Endothelial cell (in vitro differentiated cells): ENCODE measurements at regions not wholly inside any gene's neighbourhood (a gene's known extent, or its start where the extent isn't known, plus 50 kb on each side); places are given as distances from the start of the nearest gene placed in this dataset.

Experiments used
- DNase-seq: peaks from one replicate; pipeline ENCODE4 v3.0.0; 2021; ENCODE audit warnings: low spot score
- H3K27ac Mint-ChIP-seq: one replicate; pipeline ENCODE4 v1.8.0; 2021; ENCODE audit warnings: mixed read lengths, inconsistent platforms; ENCODE audit not compliant: unreplicated experiment
- H3K27me3 Mint-ChIP-seq: one replicate; pipeline ENCODE4 v1.8.0; 2021; ENCODE audit warnings: mild to moderate bottlenecking, moderate library complexity, mixed read lengths, inconsistent platforms; ENCODE audit not compliant: unreplicated experiment
- H3K36me3 Mint-ChIP-seq: one replicate; pipeline ENCODE4 v1.8.0; 2021; ENCODE audit warnings: mild to moderate bottlenecking, low read depth, mixed read lengths, inconsistent platforms; ENCODE audit not compliant: unreplicated experiment
- H3K4me1 Mint-ChIP-seq: one replicate; pipeline ENCODE4 v1.8.0; 2021; ENCODE audit warnings: mild to moderate bottlenecking, mixed read lengths, inconsistent platforms; ENCODE audit not compliant: unreplicated experiment
- H3K4me3 Mint-ChIP-seq: one replicate; pipeline ENCODE4 v1.8.0; 2021; ENCODE audit warnings: mild to moderate bottlenecking, mixed read lengths, inconsistent platforms; ENCODE audit not compliant: unreplicated experiment
- H3K9me3 Mint-ChIP-seq: one replicate; pipeline ENCODE4 v1.8.0; 2021; ENCODE audit warnings: mixed read lengths, inconsistent platforms; ENCODE audit not compliant: unreplicated experiment
- TF ChIP-seq, protein P1 (sequence below): fragments of 200-600 bp; sonication (generic); IDR thresholded peaks from one replicate; pipeline ENCODE4 v1.5.0; 2021; ENCODE audit warnings: antibody characterized with exemption; ENCODE audit not compliant: unreplicated experiment

DNA sequence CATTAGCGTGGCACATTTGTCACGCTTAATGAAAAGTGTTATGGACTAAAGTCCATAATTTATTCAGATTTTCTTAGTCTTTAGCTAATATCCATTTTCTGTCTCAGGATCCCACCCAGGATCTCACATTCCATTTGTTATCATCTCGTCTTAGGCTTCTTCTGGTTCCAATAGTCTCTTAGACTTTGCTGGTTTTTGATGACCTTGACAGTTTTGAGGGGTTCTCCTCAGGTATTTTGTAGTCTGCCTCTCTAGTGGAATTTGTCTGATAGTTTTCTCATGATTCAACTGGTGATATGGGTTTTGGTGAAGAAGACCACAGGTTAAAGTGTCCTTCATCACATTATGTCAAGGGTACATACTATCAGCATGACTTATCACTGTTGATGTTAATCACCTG lies 66.0 kb upstream of the GPR26 start:
- H3K27me3 Mint-ChIP-seq = no peaks in the 10 kb centered on the region
- H3K9me3 Mint-ChIP-seq = no peaks in the 10 kb centered on the region
- no peak overlapping the region for H3K27ac Mint-ChIP-seq
- TF ChIP-seq, protein P1, sequence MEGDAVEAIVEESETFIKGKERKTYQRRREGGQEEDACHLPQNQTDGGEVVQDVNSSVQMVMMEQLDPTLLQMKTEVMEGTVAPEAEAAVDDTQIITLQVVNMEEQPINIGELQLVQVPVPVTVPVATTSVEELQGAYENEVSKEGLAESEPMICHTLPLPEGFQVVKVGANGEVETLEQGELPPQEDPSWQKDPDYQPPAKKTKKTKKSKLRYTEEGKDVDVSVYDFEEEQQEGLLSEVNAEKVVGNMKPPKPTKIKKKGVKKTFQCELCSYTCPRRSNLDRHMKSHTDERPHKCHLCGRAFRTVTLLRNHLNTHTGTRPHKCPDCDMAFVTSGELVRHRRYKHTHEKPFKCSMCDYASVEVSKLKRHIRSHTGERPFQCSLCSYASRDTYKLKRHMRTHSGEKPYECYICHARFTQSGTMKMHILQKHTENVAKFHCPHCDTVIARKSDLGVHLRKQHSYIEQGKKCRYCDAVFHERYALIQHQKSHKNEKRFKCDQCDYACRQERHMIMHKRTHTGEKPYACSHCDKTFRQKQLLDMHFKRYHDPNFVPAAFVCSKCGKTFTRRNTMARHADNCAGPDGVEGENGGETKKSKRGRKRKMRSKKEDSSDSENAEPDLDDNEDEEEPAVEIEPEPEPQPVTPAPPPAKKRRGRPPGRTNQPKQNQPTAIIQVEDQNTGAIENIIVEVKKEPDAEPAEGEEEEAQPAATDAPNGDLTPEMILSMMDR = no peak
- no peaks in the 10 kb centered on the region for H3K36me3 Mint-ChIP-seq
- H3K4me3 Mint-ChIP-seq = no peak overlapping the region
- no peak for DNase-seq
- no peaks in the 10 kb centered on the region for H3K4me1 Mint-ChIP-seq

DNA sequence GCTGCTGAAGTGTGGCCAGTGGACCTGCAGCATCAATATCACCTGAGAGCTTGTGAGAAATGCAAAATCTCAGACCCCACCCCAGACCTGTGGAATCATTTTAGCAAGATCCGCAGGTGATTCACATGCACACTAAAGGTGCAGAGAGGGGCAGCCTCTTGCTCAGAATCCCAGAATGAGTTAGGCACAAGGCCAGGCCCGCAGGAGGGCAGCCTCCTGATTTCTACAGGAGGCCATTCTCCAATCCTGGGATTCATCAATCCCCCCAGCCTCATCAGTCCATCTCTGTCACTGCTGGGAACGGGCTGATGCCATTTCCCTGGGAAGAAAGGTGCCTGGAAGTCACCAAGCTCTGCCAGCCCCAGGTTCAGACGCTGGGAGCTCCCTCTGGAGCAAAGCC lies 63.0 kb upstream of the GPR26 start:
- DNase-seq = no peak
- TF ChIP-seq, protein P1 = no peak
- Mint-ChIP-seq H3K4me1 (no peaks in the 10 kb centered on the region), H3K4me3 (no peak overlapping the region), H3K9me3 (no peaks in the 10 kb centered on the region), H3K27me3 (no peaks in the 10 kb centered on the region), H3K27ac (no peak overlapping the region), H3K36me3 (no peaks in the 10 kb centered on the region)

DNA sequence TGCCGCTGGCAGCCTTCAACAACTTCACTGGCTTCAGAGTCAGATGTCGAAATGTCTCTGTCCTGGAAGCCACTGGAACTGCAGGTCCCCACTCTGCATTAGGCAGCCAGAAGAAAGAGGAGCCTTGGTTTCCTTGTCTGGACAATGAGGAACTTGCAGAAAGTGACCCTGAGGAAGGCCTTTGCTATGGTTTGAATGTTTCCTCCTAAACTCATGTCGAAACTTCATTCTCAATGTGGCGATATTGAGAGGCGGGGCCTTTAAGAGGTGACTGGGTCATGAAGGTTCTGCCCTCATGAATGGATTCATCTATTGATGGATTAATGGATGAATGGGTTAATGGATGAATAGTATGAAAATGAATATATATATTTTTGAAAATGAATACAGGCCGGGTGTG lies 61.6 kb upstream of the GPR26 start:
- no peaks in the 10 kb centered on the region for H3K9me3 Mint-ChIP-seq
- H3K4me1 Mint-ChIP-seq = no peaks in the 10 kb centered on the region
- H3K27ac Mint-ChIP-seq = no peak overlapping the region
- no peaks in the 10 kb centered on the region for H3K27me3 Mint-ChIP-seq
- H3K4me3 Mint-ChIP-seq = no peak overlapping the region
- TF ChIP-seq, protein P1 = no peak
- H3K36me3 Mint-ChIP-seq = no peaks in the 10 kb centered on the region
- DNase-seq = no peak

DNA sequence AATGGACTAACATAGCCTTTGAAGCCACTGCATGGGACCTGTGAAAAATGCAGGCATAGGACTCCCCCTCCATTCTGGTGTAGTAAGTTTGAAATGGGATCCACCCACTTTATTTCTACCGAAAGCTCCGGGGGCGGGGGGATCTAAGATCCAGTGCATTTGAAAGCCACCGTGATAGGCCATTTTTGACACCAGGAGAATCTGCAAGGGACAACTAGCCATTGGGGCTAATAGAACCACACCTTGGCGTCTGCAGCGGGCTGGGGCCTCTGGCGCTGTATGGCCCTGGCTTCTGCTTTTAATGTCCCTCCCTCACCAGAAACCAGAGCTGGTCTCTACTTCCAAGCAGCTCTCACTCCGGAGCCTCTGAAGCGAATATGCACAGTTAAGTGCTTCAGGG lies 60.1 kb upstream of the GPR26 start:
- no peak for DNase-seq
- H3K4me3 Mint-ChIP-seq = no peak overlapping the region
- no peaks in the 10 kb centered on the region for H3K9me3 Mint-ChIP-seq
- no peak overlapping the region for H3K27ac Mint-ChIP-seq
- TF ChIP-seq, protein P1 = no peak
- H3K4me1 Mint-ChIP-seq = no peaks in the 10 kb centered on the region
- no peaks in the 10 kb centered on the region for H3K27me3 Mint-ChIP-seq
- no peaks in the 10 kb centered on the region for H3K36me3 Mint-ChIP-seq

DNA sequence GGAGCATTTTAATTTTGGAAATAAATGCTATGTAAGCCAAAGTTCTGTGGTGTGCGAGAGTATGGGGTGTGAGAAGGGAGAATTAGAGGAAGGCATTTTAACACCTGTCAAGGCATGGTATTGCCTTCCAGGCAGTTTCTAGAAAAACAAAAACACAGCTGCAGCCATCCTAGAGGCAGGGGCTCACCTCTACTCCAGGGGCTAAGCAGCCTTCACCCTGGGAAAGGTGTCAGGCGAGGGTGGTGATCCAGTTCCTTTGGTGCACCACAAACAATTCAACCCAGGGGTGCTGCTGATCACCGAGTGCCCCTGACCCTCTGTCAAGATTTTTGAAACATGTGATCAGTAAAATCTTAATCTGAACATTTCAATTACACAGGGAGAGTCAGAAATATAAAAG lies 59.2 kb upstream of the GPR26 start:
- Mint-ChIP-seq H3K27me3 (no peaks in the 10 kb centered on the region), H3K9me3 (no peaks in the 10 kb centered on the region), H3K4me1 (no peaks in the 10 kb centered on the region), H3K36me3 (no peaks in the 10 kb centered on the region), H3K27ac (no peak overlapping the region), H3K4me3 (no peak overlapping the region)
- TF ChIP-seq, protein P1 = no peak
- no peak for DNase-seq
